SHP77 (cell line): ENCODE measurements at regions not wholly inside any gene's neighbourhood (a gene's known extent, or its start where the extent isn't known, plus 50 kb on each side); places are given as distances from the start of the nearest gene placed in this dataset.
"Not testable (repeated sequence)": the region's sequence is repeated elsewhere in the genome, so short reads cannot be mapped to it uniquely, and the experiment has no call there.

Experiments
- DNase-seq, 2 experiments: peaks; one replicate each; lab custom pipeline; 2025; lab: John Stamatoyannopoulos, UW

GRCh38 chr12:91887957-91888356 is 257.7 kb downstream of the BTG1 start:
- DNase-seq, result no peak

GRCh38 chr12:91885851-91886731 is 259.6 kb downstream of the BTG1 start:
- DNase-seq, result no peak

- no peak for DNase-seq
These were observed 261.4 kb downstream of the BTG1 start for GRCh38 chr12:91884230-91884629.

- no peak for DNase-seq
These were observed 261.8 kb downstream of the BTG1 start for GRCh38 chr12:91883811-91884210.

- no peak for DNase-seq
These were observed 262.7 kb downstream of the BTG1 start for GRCh38 chr12:91882910-91883309.

- no peak for DNase-seq
These were observed 265.1 kb downstream of the BTG1 start for GRCh38 chr12:91880528-91880927.

- DNase-seq, result no peak
These were observed 268.0 kb downstream of the BTG1 start for GRCh38 chr12:91877456-91878235.

- DNase-seq, result peak; percentile 36 to 60
These were observed 268.6 kb downstream of the BTG1 start for GRCh38 chr12:91877022-91877421.

- not testable (repeated sequence) for DNase-seq
These were observed 270.0 kb downstream of the BTG1 start for GRCh38 chr12:91875671-91876070.

GRCh38 chr12:91874086-91874865 is 271.4 kb downstream of the BTG1 start:
- no peak for DNase-seq

- no peak for DNase-seq
These were observed 273.9 kb downstream of the BTG1 start for GRCh38 chr12:91871751-91872150.

GRCh38 chr12:91870872-91871707 is 274.6 kb downstream of the BTG1 start:
- peak; percentile 17 to 27 for DNase-seq

GRCh38 chr12:91868054-91868453 is 277.6 kb downstream of the BTG1 start:
- DNase-seq, result no peak

GRCh38 chr12:91866566-91866965 is 279.1 kb downstream of the BTG1 start:
- DNase-seq, result peak; percentile 2 to 62

- no peak for DNase-seq
These were observed 281.9 kb downstream of the BTG1 start for GRCh38 chr12:91863702-91864101.

- no peak for DNase-seq
These were observed 284.1 kb downstream of the BTG1 start for GRCh38 chr12:91861554-91861953.

- DNase-seq, result no peak
These were observed 286.3 kb downstream of the BTG1 start for GRCh38 chr12:91859347-91859746.

GRCh38 chr12:91857813-91858542 is 287.7 kb downstream of the BTG1 start:
- DNase-seq, result no peak

- DNase-seq, result no peak
These were observed 290.9 kb downstream of the BTG1 start for GRCh38 chr12:91854725-91855124.

- DNase-seq, result no peak
These were observed 292.1 kb downstream of the BTG1 start for GRCh38 chr12:91853350-91854127.
